ENCODE measurements at regions not wholly inside any gene's neighbourhood (a gene's known extent, or its start where the extent isn't known, plus 50 kb on each side); places are given as distances from the start of the nearest gene placed in this dataset.

DNA sequence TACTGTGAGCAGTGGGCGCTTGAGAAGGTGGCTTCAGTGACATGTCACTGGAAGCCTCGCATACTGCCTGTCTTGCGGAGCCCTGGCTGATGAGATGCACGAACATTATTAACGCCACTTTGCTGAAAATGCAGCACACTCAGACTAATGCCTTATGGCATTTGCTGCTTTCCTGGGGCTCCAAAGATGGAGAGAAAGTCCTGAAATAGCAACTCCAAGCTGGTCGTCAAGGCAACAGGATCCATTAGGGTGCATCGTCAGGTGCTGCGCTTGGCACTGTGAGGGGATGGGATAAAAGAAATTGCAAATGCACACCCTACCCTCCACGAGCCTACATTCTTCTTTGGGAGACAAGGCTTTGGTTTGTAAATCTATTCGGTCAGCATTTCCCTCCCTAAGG is 592.5 kb downstream of the TYW1 start:
- Histone ChIP-seq H3K36me3 (no peaks in the 10 kb centered on the region), H3K9me3 (peaks cover 13% of the 10 kb centered on the region), H3K27ac (no peak overlapping the region), H3K4me1 (no peaks in the 10 kb centered on the region), H3K4me3 (no peak overlapping the region), H3K27me3 (ENCODE audit: low read depth) (no peaks in the 10 kb centered on the region)
- intact Hi-C loops (cut with DNase I) = no loop called here
- no peak for DNase-seq
- TF ChIP-seq CTCF (IDR thresholded peaks at IDR 0.05) = no peak
- ATAC-seq = no peak

GRCh38 chr7:67590649-67591048 is 594.0 kb downstream of the TYW1 start:
- intact Hi-C loops (cut with DNase I) = no loop called here
- Histone ChIP-seq H3K4me1 (no peaks in the 10 kb centered on the region), H3K4me3 (no peak overlapping the region), H3K9me3 (peaks cover 13% of the 10 kb centered on the region), H3K27ac (no peak overlapping the region), H3K36me3 (no peaks in the 10 kb centered on the region), H3K27me3 (ENCODE audit: low read depth) (no peaks in the 10 kb centered on the region)
- TF ChIP-seq CTCF (IDR thresholded peaks at IDR 0.05) = no peak
- ATAC-seq (no peak), DNase-seq (no peak)

GRCh38 chr7:67593794-67594193 is 597.2 kb downstream of the TYW1 start:
- Histone ChIP-seq H3K4me1 (no peaks in the 10 kb centered on the region), H3K27me3 (ENCODE audit: low read depth) (no peaks in the 10 kb centered on the region), H3K9me3 (peaks cover 3% of the 10 kb centered on the region), H3K36me3 (no peaks in the 10 kb centered on the region), H3K4me3 (no peak overlapping the region), H3K27ac (no peak overlapping the region)
- DNase-seq (no peak), ATAC-seq (no peak)
- TF ChIP-seq CTCF (IDR thresholded peaks at IDR 0.05) = no peak
- intact Hi-C loops (cut with DNase I) = no loop called here

- ATAC-seq (no peak), DNase-seq (no peak)
- TF ChIP-seq CTCF (IDR thresholded peaks at IDR 0.05) = no peak
- intact Hi-C loops (cut with DNase I) = no loop called here
- H3K4me1 ChIP-seq = no peaks in the 10 kb centered on the region
- no peak overlapping the region for H3K4me3 ChIP-seq
- H3K27ac ChIP-seq = no peak overlapping the region
- no peaks in the 10 kb centered on the region for H3K36me3 ChIP-seq
- H3K27me3 ChIP-seq (ENCODE audit: low read depth) = no peaks in the 10 kb centered on the region
- no peaks in the 10 kb centered on the region for H3K9me3 ChIP-seq
Measured at GRCh38 chr7:67595431-67596180, 599.0 kb downstream of the TYW1 start.

GRCh38 chr7:67597161-67597560 is 600.5 kb downstream of the TYW1 start:
- no peak for ATAC-seq

More at GRCh38 chr7:67597161-67597560, 600.5 kb downstream of the TYW1 start:
- H3K4me3 ChIP-seq = no peak overlapping the region
- no peaks in the 10 kb centered on the region for H3K9me3 ChIP-seq
- DNase-seq = no peak
- H3K4me1 ChIP-seq = no peaks in the 10 kb centered on the region
- no peak for TF ChIP-seq CTCF (IDR thresholded peaks at IDR 0.05)
- no peaks in the 10 kb centered on the region for H3K36me3 ChIP-seq
- no peaks in the 10 kb centered on the region for H3K27me3 ChIP-seq (ENCODE audit: low read depth)
- intact Hi-C loops (cut with DNase I) = no loop called here
- no peak overlapping the region for H3K27ac ChIP-seq

Measured in lower lobe of right lung (tissue), 2 donors.